ENCODE measurements at regions not wholly inside any gene's neighbourhood (a gene's known extent, or its start where the extent isn't known, plus 50 kb on each side); places are given as distances from the start of the nearest gene placed in this dataset.

DNA sequence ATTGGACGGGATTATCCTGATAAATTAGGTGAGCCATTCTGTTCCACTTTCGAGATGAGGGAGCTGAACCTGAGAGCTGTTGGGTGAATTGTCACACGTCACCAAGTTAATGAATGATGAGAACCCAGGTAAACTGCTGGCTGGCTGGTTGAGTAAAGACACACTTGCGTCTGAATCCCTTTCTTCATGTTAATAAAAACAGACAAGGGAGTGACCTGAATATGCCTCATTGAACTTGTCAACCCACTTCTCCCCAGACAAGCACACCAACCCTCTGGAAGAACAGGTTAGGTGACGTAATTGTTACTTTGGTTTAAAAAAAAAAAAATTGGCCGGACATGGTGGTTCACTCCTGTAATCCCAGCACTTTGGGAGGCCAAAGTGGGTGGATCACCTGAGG, 400.9 kb upstream of the CDH5 start:
- peak; percentile 43 for DNase-seq (ENCODE audit: low read depth, low spot score)

DNA sequence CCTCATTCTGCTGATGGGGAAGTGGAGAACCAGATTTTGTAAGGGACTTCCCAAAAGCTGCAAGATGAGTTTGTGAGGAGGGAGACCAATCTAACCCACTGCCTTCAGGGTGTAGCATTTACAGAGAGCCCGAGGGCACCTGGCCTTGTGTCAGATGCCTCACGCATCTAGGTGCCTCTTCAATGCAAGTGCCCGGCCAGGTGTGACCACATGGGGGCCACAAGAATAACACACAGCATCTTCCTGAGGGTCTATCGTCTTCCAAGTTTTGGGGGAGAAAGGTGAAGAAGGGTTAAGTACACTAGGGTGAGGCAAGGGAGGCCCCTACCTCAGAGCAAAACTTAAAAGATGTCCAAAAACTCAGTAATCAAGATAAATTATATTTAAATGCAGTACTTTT, 401.7 kb upstream of the CDH5 start:
- no peak for DNase-seq (ENCODE audit: low read depth, low spot score)

DNA sequence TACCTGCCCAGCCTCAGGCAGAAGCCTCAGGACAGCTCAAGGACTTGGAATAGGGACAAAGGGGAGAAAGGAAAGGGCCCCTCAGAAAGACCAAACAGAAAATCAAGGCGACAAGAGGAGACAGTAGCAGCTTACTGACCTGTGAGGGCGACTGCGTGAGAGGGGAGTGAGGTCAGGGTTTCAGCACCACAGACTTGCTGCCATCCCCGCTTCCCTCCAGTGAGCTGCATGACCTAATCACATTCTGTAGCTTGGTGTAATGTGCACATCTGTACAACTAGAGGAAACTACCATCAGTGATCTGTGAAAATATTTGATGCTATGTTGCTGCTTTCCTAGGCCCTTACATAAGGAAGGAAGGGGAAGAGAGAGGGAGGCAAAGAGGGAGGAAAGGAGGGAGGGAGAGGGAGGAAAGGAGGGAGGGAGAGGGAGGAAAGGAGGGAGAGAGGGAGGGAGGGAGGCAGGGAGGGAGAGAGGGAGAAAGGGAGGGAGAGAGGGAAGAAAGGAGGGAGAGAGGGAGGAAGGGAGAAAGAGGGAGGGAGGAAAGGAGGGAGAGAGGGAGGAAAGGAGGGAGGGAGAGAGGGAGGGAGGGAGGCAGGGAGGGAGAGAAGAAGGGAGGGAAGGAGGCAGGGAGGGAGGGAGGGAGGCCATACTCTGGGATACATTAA, 404.9 kb upstream of the CDH5 start:
- DNase-seq (ENCODE audit: low read depth, low spot score), result no peak

DNA sequence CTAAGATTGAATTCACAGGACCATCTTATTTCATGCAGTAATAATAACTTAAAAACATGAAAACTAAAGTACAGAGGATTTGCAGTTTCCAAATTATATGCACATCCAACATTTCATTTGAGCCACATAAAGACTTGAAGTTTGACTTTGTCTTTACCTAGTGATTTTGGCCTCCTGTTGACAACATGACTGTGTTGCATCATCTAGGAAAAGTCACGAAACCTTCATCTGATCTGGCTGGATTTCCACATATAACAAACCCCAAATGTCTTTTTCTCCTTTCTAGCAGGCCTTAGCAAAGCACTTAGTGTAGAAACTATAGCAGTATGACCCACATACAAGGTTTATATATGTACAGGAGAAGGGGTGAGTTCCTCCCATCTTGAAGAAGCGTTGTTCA, 406.5 kb upstream of the CDH5 start:
- no peak for DNase-seq (ENCODE audit: low read depth, low spot score)

DNA sequence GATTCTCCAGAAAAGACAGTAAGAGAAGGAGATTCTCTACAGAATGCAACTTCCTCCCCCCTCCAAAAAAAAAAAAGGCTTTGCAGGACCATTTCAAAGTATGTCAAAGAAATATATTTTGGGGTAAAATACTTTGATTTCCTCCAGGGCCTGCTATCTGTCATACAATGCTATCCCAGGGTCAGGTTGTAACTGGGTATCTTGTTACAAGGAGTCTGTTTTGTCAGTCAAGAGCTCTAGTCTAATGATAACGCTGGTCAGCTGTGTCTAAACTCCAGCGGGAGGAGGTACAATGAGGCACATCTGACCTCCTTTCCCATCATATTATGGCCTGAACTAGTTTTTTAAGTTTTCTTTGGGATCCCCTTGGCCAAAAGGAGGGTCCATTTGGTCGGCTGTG, 408.4 kb upstream of the CDH5 start:
- no peak for DNase-seq (ENCODE audit: low read depth, low spot score)

DNA sequence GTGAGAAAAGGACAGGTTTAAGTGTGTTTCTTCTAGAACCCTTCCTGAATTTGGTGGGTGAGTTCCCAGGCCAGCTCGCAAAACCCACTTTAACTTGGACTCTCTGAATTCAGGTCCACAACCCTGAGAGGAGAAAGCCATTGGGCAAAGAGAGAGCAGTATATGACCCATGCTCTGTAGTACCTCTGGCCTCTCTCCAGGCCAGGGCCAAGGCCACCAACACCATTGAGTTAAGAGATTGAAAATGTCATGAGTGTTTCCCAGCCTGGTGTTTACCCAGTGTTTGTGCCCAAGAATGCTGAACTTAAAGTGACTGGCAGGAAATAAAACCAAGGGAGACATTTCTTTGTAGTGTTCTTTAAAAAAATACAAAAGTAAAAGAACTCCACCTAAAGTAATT, 410.4 kb upstream of the CDH5 start:
- DNase-seq (ENCODE audit: low read depth, low spot score), result no peak

DNA sequence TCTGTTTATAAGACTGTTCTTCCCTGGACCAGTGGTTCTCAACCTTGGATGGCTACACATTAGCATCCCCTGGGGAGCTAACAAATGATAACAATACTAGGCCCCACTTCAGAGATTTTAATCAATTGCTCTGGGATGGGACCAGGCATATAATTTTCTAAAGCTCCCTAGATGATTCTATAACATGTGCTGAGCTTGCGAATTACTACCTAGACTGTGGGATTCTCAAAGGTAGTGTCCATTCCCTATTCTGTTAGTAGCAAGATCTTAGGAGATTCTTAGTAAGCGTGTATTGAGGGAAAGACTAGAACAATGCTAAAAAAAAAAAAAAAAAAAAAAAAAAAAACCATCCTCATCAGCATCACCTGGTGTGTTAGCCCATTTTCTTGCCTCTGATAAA, 412.0 kb upstream of the CDH5 start:
- DNase-seq (ENCODE audit: low read depth, low spot score), result no peak

DNA sequence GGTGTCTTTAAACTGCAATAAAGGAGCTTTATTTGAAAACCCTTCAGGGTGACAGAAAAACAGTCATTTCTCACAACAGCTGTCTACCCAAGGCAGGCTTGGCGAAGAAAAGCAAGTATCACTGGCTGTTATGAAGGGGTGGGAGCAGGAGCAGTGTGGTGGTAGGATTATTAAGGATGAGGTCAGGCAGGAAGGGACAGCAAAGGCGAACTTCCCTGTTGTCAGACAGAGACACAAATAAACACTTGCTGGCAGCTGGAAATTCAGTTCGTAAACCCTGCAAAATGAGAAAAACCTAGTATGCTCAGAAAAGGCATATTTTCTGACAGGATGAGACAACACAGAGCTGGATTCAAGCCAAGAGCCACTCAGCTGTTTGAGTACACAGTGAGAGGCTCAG, 416.3 kb upstream of the CDH5 start:
- no peak for DNase-seq (ENCODE audit: low read depth, low spot score)

DNA sequence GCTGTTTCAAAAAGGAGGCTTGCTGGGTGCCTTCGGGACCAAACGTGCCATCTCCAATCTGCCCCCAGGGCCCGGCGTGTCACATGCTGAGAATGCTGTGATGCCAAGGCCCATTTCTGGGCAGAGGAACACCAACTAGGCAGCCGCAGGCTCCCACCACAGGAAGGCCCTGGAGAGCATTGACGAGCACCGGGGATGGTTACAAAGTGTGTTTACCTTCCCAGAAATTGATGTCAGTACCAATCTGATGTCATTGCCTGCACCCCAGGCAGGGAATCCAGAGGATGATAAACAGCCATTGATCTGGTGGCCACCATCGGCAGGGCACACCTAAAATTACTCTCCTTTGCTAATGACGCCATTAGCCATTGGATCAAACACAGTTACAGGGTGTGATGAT, 418.1 kb upstream of the CDH5 start:
- no peak for DNase-seq (ENCODE audit: low read depth, low spot score)

DNA sequence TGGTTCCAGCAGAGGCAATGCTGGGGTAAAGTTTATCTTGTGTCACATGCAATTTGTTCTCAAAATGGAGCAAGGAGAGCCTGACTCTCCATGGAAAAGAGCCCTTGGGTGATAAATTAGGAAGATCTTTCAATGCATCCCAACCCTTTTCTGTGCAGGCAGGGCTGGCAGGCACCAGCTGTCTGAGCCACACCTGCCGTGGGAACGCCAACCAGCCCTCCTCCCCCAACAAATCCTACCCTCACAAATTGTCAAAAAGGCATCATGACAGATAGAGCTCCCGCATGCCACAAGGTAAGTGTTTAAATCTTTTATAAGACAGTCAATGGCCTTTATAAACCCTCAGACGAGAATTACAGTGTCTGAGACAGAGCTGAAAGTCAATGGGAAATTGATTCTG, 418.5 kb upstream of the CDH5 start:
- DNase-seq (ENCODE audit: low read depth, low spot score), result no peak

DNA sequence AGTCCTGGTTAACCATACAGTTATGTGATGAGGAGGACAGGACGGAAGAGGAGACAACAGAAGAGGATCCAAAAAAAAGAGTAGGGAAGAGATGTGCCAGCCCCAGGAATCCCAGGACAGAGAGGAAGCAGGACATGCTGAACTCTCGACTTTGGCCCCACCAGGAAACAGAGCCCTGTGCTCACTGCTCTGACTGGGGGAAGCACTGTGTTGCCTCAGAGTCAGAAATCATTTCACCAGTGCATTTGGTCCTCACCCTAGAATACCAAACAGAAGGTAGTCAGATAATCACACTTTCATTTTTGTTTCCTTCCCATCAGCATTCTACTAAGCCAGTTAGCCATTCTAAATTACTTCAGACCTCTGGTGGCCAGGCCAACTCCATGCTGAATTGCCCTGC, 421.0 kb upstream of the CDH5 start:
- no peak for DNase-seq (ENCODE audit: low read depth, low spot score)

DNA sequence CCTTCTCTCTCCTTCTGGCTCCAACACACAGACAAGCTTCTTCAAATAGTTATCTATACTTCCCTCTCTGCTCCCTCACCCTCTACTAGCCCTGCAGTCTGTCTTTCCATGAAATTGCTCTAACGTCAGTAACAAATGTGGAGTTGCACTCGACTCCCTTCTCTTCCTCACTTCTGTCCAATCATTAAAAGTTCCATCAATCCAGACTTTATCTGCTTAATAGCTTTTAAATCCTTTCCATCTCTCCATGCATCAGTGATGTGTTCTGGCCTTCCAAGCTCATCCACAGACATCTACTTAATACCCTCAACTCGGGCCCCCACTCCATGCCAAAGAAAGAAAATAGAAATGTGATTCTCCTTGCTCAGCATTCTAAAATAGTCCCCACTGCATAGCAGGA, 422.1 kb upstream of the CDH5 start:
- no peak for DNase-seq (ENCODE audit: low read depth, low spot score)

DNA sequence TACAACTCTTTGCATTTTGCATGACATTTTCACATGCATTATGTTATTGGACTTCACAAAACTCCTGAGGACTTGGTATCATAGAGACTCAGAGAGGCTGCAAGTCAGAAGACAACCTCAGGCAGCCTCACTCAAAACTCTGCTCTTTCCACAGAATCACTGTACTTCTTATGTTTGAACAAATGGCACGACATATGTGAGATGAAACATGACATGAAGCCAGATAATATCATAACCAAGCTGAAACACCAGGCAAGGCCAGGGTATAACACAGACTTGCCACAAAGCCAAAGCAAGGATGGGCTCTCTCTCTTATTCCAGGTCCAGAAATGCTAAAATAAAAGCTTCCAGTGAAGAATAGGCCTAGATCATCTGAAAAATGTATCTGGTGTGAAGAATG, 425.8 kb upstream of the CDH5 start:
- no peak for DNase-seq (ENCODE audit: low read depth, low spot score)

DNA sequence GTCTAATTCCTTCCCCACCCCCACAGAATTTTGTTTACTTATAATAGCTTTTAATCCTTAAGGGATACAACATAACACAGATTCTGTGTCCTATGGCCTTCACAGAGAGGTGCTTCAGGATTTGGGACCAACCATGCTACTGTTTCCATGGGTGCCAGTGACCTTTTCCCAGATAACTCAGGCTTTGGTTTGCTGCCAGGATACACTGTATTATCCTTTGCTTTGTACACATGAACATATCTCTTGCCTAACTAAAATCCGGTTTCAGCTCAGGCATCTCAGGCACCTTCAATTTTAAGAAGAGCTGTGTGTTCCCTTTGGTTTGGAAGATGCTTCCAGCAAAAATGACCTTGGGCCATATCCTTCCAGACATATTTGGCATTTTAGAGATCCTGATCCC, 428.4 kb upstream of the CDH5 start:
- DNase-seq (ENCODE audit: low read depth, low spot score), result no peak

DNA sequence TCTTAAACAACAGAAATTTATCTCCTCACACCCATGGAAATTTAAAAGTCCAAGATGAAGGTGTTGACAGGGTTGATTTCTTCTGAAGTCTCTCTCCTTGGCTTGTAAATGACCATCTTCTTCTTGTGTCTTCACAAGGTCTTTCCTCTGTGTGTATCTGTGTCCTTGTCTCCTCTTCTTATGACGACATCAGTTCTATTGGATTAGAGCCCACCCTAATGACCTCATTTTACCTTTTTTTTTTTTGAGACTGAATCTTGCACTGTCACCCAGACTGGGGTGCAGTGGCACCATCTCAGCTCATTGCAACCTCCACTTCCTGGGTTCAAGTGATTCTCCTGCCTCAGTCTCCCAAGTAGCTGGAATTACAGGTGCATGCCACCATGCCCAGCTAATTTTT, 429.0 kb upstream of the CDH5 start:
- no peak for DNase-seq (ENCODE audit: low read depth, low spot score)

DNA sequence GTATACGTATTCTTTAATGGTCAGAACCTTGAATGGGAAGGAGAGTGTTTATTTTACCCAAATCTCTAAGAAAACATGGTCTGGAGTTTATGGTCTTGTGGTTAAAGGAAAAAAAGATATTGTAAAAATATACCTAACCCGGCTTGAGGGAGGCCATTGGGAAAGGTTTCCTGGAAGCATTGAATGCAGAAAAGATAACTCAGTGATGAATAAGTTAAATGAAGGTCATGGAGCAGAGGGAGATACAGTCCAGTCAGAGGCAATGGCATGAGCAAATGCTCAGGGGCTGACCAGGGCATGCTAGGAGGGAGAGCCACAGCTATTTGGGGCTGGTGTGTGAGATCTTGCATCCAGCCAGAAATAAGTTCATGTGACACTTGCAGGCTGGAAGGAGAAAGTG, 430.4 kb upstream of the CDH5 start:
- DNase-seq (ENCODE audit: low read depth, low spot score), result no peak

DNA sequence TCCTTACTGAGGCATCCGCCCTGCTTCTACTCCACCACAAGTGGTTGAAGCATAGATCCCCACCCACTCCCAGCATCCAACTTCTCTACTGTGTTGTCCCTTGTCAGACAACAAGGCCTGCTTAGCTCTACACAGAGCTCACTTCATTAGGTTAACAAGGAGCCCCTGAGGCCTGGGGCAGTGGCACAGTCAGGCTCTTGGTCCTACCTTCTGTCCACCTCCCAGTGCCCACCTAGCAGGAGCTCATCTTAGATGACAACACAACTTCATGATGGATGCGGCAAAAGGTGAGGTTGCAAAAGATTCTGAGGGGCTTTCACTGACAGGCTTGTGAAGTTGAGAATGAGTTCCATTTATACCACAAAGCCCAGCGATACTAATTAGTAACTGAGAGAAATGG, 432.0 kb upstream of the CDH5 start:
- no peak for DNase-seq (ENCODE audit: low read depth, low spot score)

DNA sequence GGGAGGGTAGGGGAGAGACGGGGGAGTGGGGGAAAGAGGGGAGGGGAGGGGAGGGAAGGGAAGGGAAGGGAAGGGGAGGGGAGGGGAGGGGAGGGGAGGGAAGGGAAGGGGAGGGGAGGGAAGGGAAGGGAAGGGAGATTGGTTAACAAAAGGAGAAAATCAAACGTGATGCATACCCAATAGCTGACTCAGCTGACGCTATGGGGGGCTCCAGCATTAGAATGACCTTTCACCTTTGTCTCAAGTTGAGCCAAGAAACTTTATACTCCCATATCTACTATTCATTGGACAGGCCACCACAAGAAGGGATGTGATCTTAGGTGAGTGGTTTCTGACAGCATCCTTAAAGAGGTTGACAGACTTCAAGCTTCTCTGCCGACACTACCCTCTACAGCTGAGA, 432.8 kb upstream of the CDH5 start:
- DNase-seq (ENCODE audit: low read depth, low spot score), result no peak

DNA sequence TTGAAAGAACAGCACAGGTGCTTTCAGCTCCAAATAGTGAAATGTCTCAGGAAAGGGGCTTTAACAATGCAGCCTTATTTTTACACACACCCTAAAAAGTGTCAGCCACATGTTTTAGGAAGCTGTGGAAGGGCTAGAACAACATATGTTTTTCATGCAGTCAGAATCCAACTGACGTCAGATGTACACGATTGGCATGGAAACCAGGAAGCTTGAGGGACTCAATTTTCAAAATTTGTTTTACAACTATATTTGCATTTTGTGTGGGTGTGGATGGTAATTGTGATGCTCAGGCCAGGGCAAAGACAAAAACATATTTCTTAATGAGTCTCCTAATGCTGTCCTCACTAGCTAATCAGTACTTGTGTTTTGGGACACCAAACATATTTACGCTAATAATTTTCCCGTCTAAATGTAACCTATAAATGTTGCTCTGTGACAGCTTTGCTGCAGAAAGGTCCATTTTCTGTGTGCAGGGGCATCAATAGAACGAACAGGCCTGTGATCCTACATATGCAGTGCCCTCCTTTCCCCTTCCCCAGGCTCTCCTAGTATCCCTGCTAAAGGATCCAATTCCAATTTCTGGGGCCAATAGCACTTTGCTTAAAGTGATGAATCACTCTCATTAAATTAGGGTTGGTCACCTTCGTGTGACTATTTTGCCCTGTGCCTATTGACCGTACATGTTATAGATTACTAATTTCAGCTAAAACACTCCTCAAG, 434.0 kb upstream of the CDH5 start:
- no peak for DNase-seq (ENCODE audit: low read depth, low spot score)

DNA sequence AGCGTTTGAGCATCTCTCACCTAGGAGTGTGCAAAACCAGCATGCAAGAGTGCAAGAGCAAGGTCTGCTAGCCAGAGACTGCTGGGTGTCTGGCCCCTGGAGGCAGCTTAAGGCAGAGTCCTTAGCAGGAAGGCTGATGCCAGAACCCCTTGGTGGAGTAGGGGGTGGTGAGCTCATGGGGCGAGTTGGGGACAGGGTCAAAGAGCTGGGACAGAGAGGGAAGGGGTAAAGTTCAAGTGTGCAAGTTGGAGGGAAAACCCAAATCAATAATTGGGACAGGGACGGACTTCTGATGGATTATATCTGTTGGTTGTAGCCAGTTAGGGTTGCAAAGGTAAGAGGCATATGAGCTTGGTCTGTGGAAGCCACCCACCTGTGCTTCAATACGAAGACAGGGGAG, 443.6 kb upstream of the CDH5 start:
- no peak for DNase-seq (ENCODE audit: low read depth, low spot score)

DNA sequence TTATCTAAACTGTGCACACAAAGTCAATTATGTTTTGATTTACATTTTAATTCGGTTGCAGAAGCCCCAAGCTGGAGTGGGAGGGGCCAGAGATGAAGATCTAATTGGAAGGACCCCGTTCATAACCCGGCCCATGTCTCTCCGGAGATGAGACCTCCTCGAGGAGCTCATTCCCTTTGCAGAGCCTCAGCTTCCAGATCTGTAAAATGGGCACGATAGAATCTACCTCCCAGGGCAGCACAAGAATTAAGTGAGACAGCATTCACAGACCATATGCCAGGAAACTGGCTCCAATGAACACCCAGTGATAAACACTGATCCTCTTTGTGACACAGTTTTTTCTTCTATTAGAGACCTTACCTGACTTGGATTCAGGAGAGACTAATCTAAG, 446.5 kb upstream of the CDH5 start:
- no peak for DNase-seq (ENCODE audit: low read depth, low spot score)

DNA sequence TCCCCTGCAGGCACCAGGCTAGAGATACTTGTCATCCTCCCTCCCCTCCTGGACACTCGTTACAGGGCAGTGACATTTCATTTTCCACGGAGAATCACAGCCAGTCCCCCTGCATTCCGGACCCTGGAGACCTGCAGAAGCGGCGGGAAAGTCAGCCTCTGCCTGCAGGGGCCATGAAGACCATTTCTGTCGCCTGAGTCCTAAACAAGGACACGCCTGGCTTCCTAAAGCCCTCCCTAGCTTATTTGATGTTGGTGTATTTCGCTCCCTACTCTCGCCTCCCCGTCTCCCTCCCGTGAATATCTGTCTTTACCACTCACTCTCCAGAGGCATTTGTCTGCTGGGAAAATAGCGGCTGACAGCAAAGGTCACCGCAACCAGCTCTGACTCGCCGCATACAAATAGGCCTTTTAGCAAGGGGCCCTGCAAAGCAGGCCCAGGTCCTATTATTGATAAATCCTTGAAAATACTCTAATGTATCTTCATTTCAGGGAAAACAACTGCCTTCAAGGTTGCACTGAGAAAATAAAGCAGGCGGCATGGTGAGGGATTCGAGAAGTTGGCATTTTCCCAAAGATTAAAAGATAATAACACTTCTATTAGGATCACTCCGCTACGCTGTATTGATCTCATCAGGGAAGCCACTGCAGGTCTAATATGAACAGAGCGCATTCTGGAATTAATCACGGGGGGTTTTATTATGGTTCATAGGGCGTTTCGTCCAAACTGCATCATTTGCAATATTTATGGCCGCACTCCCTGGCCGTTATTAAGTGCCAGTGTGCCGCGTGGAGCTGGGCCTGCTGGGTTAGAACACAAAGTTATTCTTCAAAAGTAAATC, 447.1 kb upstream of the CDH5 start:
- peak; percentile 27 for DNase-seq (ENCODE audit: low read depth, low spot score)

DNA sequence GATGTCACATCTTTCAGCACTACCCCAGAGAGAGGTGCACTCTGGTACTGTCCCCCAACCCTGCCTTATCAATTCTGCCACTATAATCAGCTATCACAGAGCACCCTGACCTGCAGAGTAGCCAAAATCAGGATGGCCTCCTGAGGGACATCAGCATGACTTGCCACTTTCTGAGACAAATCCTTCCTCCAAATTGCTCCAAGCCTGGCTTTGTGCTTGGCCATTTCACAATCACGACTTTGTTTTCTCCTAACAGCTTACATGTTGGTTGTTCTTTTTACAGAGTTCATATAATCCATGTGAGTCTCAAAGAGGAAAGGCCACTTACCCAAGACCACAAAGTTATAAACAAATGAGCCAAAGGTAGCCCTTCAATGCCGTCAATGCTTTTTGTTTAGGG, 449.0 kb upstream of the CDH5 start:
- DNase-seq (ENCODE audit: low read depth, low spot score), result no peak

All from ELF-1 (cell line).